ENCODE measurements at regions not wholly inside any gene's neighbourhood (a gene's known extent, or its start where the extent isn't known, plus 50 kb on each side); places are given as distances from the start of the nearest gene placed in this dataset.

GRCh38 chr6:26218824-26219223 is 131.6 kb downstream of the HFE start:
- no peak for TF ChIP-seq CTCF (IDR thresholded peaks at IDR 0.05; ENCODE audit: low read depth, low read length)
- DNase-seq (ENCODE audit: low read depth in 2 of 2), result no peak
- H3K4me3 ChIP-seq (replicated peaks in 1 of 2; ENCODE audit: low read depth in 2 of 2, low read length in 2 of 2), result no peak overlapping the region

- H3K4me3 ChIP-seq (replicated peaks in 1 of 2; ENCODE audit: low read depth in 2 of 2, low read length in 2 of 2), result no peak overlapping the region
- no peak for DNase-seq (ENCODE audit: low read depth in 2 of 2)
- TF ChIP-seq CTCF (IDR thresholded peaks at IDR 0.05; ENCODE audit: low read depth, low read length), result no peak
Observed at GRCh38 chr6:26220145-26220970, 133.1 kb downstream of the HFE start.

DNA sequence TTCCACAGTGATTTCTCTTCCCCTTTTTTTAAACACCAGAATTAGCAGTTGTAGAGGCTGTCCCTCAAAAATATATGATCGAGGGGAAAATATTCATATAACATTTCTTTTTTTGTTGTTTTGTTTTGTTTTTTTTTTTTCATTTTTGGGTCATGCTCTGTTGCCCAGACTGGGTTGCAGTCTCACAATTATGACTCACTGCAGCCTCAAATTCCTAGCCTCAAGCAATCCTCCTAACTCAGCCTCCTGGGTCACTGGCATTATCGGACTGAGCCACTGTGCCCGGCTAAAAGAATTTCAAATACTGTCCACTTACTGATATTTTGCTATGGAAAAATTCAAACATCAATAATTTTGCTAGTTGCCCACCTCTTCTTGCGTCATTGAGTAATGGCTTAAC is 134.0 kb downstream of the HFE start:
- H3K4me3 ChIP-seq (replicated peaks in 1 of 2; ENCODE audit: low read depth in 2 of 2, low read length in 2 of 2), result no peak overlapping the region
- DNase-seq (ENCODE audit: low read depth in 2 of 2), result no peak
- TF ChIP-seq CTCF (IDR thresholded peaks at IDR 0.05; ENCODE audit: low read depth, low read length), result no peak

DNA sequence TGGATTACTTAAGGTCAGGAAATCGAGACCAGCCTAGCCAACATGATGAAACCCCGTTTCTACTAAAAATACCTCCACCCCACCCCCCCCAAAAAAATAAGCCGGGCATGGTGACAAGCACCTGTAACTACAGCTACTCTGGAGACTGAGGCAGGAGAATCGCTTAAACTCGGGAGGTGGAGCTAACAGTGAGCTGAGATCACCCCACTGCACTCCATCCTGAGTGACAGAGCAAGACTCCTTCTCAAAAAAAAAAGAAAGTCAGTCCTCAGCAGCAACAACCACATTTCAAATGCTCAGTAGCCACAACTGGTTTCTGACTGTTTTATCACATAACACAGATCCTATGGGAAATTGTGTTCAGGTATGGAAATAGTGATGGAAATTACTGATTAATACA is 135.3 kb downstream of the HFE start:
- no peak overlapping the region for H3K4me3 ChIP-seq (replicated peaks in 1 of 2; ENCODE audit: low read depth in 2 of 2, low read length in 2 of 2)
- TF ChIP-seq CTCF (IDR thresholded peaks at IDR 0.05; ENCODE audit: low read depth, low read length), result no peak
- DNase-seq (ENCODE audit: low read depth in 2 of 2), result no peak

DNA sequence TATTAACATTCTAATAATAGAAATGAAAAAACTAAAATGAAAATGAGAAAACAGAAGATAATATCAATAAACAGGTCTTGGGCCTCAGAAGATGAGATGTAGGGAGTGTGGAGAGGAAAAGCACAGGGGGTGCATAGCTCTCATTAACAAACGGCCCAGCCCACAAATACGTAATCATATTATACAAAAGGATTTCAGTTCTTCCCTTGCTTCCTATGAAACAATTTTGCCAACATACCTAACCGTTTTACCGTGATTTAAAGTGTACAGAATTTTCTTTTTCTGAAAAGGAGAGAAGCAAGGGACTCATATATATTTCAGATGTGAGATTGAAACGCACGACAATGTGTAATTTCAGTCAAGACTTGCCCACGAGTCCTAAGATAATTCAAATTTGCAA is 136.0 kb downstream of the HFE start:
- peak overlapping the region; percentile 51 to 57 for H3K4me3 ChIP-seq (replicated peaks in 1 of 2; ENCODE audit: low read depth in 2 of 2, low read length in 2 of 2)
- DNase-seq (ENCODE audit: low read depth in 2 of 2), result peak; percentile 27 to 30
- TF ChIP-seq CTCF (IDR thresholded peaks at IDR 0.05; ENCODE audit: low read depth, low read length), result no peak

GRCh38 chr6:26223650-26224546 is 136.7 kb downstream of the HFE start:
- no peak for TF ChIP-seq CTCF (IDR thresholded peaks at IDR 0.05; ENCODE audit: low read depth, low read length)
- DNase-seq (ENCODE audit: low read depth in 2 of 2), result peak; percentile 96

More at GRCh38 chr6:26223650-26224546, 136.7 kb downstream of the HFE start:
- H3K4me3 ChIP-seq (replicated peaks in 1 of 2; ENCODE audit: low read depth in 2 of 2, low read length in 2 of 2), result peak overlapping the region; percentile 51 to 57

Data from cardiac fibroblast (primary cell).